ENCODE measurements at regions not wholly inside any gene's neighbourhood (a gene's known extent, or its start where the extent isn't known, plus 50 kb on each side); places are given as distances from the start of the nearest gene placed in this dataset.

DNA sequence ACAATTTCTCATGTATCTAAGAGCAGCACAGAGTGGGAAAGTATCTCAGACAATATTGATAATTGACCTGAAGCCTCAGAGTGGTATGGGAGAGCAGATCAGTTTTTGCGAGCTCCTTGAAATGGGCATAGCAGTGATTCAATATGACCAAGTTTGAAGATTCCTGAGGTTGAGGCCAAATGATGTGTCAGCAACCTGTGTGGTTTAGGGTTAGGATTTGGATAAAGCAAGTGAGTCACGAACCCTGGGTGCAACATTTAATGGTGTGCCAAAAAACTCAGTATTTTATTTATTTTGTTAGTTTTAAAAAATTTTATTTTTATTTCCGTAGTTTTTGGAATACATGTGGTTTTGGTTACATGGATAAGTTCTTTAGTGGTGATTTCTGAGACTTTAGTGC lies 92.5 kb upstream of the C21orf91 start:
- TF ChIP-seq BHLHE40 (IDR thresholded peaks at IDR 0.05; ENCODE audit: borderline replicate concordance): no peak
- TF ChIP-seq FOXA1 (IDR thresholded peaks at IDR 0.05): no peak
- TF ChIP-seq NFRKB (IDR thresholded peaks at IDR 0.05): no peak
- no peak for TF ChIP-seq SP1 (IDR thresholded peaks at IDR 0.05)
- TF ChIP-seq TARDBP (IDR thresholded peaks at IDR 0.05): no peak
- TF ChIP-seq FOXK2 (IDR thresholded peaks at IDR 0.05): no peak
- no peak for TF ChIP-seq SUZ12 (IDR thresholded peaks at IDR 0.05)
- TF ChIP-seq CTBP1 (IDR thresholded peaks at IDR 0.05; ENCODE audit: borderline replicate concordance): no peak
- no peak for TF ChIP-seq HDGF (IDR thresholded peaks at IDR 0.05; ENCODE audit: borderline replicate concordance)
- TF ChIP-seq ELF4 (IDR thresholded peaks at IDR 0.05): no peak
- TF ChIP-seq LEF1 (IDR thresholded peaks at IDR 0.05; ENCODE audit: borderline replicate concordance): no peak
- TF ChIP-seq FOXM1 (IDR thresholded peaks at IDR 0.05; ENCODE audit: borderline replicate concordance): no peak
- no peak for TF ChIP-seq ARNT (IDR thresholded peaks at IDR 0.05)
- no peak for TF ChIP-seq L3MBTL2 (conservative IDR thresholded peaks at IDR 0.05)
